ENCODE measurements at regions not wholly inside any gene's neighbourhood (a gene's known extent, or its start where the extent isn't known, plus 50 kb on each side); places are given as distances from the start of the nearest gene placed in this dataset.

DNA sequence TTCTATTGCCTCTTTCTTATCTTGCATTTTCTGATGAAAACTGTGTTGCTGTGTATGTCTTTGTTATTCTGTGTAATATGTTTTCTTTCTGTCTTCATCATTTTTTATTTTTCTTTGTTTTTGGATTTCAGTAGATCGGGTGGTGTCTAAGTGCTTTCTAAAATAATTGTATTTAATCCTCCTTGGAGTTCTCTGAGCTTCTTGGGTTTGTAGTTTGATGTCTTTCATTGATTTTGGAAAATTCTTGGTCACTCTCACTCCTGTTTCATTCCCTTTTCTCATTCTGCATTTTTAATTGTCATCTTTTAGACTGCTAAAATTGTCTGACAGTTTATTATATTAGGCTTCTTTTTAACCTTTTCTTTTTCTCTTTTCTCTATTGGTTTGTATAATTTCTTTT lies 560.5 kb downstream of the IRX1 start:
- TF ChIP-seq, protein P1, sequence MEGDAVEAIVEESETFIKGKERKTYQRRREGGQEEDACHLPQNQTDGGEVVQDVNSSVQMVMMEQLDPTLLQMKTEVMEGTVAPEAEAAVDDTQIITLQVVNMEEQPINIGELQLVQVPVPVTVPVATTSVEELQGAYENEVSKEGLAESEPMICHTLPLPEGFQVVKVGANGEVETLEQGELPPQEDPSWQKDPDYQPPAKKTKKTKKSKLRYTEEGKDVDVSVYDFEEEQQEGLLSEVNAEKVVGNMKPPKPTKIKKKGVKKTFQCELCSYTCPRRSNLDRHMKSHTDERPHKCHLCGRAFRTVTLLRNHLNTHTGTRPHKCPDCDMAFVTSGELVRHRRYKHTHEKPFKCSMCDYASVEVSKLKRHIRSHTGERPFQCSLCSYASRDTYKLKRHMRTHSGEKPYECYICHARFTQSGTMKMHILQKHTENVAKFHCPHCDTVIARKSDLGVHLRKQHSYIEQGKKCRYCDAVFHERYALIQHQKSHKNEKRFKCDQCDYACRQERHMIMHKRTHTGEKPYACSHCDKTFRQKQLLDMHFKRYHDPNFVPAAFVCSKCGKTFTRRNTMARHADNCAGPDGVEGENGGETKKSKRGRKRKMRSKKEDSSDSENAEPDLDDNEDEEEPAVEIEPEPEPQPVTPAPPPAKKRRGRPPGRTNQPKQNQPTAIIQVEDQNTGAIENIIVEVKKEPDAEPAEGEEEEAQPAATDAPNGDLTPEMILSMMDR (IDR thresholded peaks at IDR 0.05; ENCODE audit: insufficient read depth, low read depth, low read length): no peak
- no peak for TF ChIP-seq EZH2 (IDR thresholded peaks at IDR 0.05; ENCODE audit: insufficient read depth, low read length)
